AG09309 (cell line): ENCODE measurements at regions not wholly inside any gene's neighbourhood (a gene's known extent, or its start where the extent isn't known, plus 50 kb on each side); places are given as distances from the start of the nearest gene placed in this dataset.
"Not testable (repeated sequence)": the region's sequence is repeated elsewhere in the genome, so short reads cannot be mapped to it uniquely, and the experiment has no call there.

Experiments used
- DNase-seq: peaks from one replicate; pipeline ENCODE4 v3.0.0-alpha.2; 2010; ENCODE audit warnings: low read depth
- H3K4me3 ChIP-seq: 2 replicates; pipeline ENCODE4 v1.5.1; 2011; ENCODE audit warnings: mild to moderate bottlenecking, low read depth, low read length, moderate library complexity; ENCODE audit not compliant: control insufficient read depth
- CTCF ChIP-seq: IDR thresholded peaks from 2 replicates; pipeline ENCODE4 v1.5.1; 2011; ENCODE audit warnings: mild to moderate bottlenecking, low read depth, low read length, inconsistent platforms; ENCODE audit not compliant: insufficient read depth, control insufficient read depth; ENCODE audit errors: missing control alignments

- no peak overlapping the region for H3K4me3 ChIP-seq
- DNase-seq = no peak
- no peak for TF ChIP-seq CTCF
Observed at GRCh38 chr2:230602562-230603230, 109.9 kb upstream of the CAB39 start.

GRCh38 chr2:230603317-230603716 lies 109.3 kb upstream of the CAB39 start:
- not testable (repeated sequence) for H3K4me3 ChIP-seq

GRCh38 chr2:230604158-230604557 lies 108.5 kb upstream of the CAB39 start:
- DNase-seq, H3K4me3 ChIP-seq: not testable (repeated sequence)

More at GRCh38 chr2:230603317-230603716, 109.3 kb upstream of the CAB39 start:
- DNase-seq = not testable (repeated sequence)

- no peak overlapping the region for H3K4me3 ChIP-seq
- no peak for TF ChIP-seq CTCF
- no peak for DNase-seq
Observed at GRCh38 chr2:230614040-230614439, 98.6 kb upstream of the CAB39 start.

GRCh38 chr2:230614913-230615332 lies 97.7 kb upstream of the CAB39 start:
- no peak for TF ChIP-seq CTCF
- no peak overlapping the region for H3K4me3 ChIP-seq
- no peak for DNase-seq

- peak; percentile 79 for DNase-seq
- not testable (repeated sequence) for H3K4me3 ChIP-seq
Observed at GRCh38 chr2:230617256-230617706, 95.4 kb upstream of the CAB39 start.

- H3K4me3 ChIP-seq = no peak overlapping the region
- DNase-seq = no peak
- TF ChIP-seq CTCF = no peak
Observed at GRCh38 chr2:230619491-230619890, 93.2 kb upstream of the CAB39 start.

GRCh38 chr2:230625220-230625619 lies 87.4 kb upstream of the CAB39 start:
- H3K4me3 ChIP-seq, DNase-seq: not testable (repeated sequence)

- H3K4me3 ChIP-seq, DNase-seq: not testable (repeated sequence)
Observed at GRCh38 chr2:230627091-230627490, 85.6 kb upstream of the CAB39 start.
